Keratinocyte (primary cell): ENCODE measurements at regions not wholly inside any gene's neighbourhood (a gene's known extent, or its start where the extent isn't known, plus 50 kb on each side); places are given as distances from the start of the nearest gene placed in this dataset.

Source experiments
- DNase-seq: peaks from one replicate; pipeline ENCODE4 v3.0.0-alpha.2; 2011; ENCODE audit warnings: low read depth, missing footprints, low spot score
- FAIRE-seq: peaks from 2 replicates; lab custom pipeline; 2011; peaks lifted over from hg19 to GRCh38; lab: Jason Lieb, UNC
- H2AFZ ChIP-seq: 2 replicates; pipeline ENCODE4 v1.6.0; 2012; ENCODE audit warnings: low read length, control low read depth, inconsistent platforms; ENCODE audit not compliant: control insufficient read depth
- H3K27ac ChIP-seq: 2 replicates; pipeline ENCODE4 v1.5.1; 2011; ENCODE audit warnings: low read length; ENCODE audit not compliant: control insufficient read depth, insufficient read depth
- H3K27me3 ChIP-seq: 3 replicates; pipeline ENCODE4 v1.6.0; 2011; ENCODE audit warnings: low read length; ENCODE audit not compliant: control insufficient read depth, insufficient read depth; ENCODE audit errors: extremely low read depth
- H3K36me3 ChIP-seq, 2 experiments: 2 replicates in 1 of 2; 3 replicates in 1 of 2; pipeline ENCODE4 v1.5.1; 2011; ENCODE audit warnings: low read length in 2 of 2, mild to moderate bottlenecking in 1 of 2; ENCODE audit not compliant: control insufficient read depth in 2 of 2, insufficient read depth in 2 of 2; ENCODE audit errors: extremely low read depth in 1 of 2
- H3K4me1 ChIP-seq: 3 replicates; pipeline ENCODE4 v1.5.1; 2011; ENCODE audit warnings: low read length; ENCODE audit not compliant: control insufficient read depth, insufficient read depth; ENCODE audit errors: extremely low read depth
- H3K4me2 ChIP-seq: 3 replicates; pipeline ENCODE4 v1.6.0; 2011; ENCODE audit warnings: low read depth, low read length; ENCODE audit not compliant: control insufficient read depth, insufficient read depth; ENCODE audit errors: extremely low read depth
- H3K4me3 ChIP-seq, 3 experiments: fragments of 200-600 bp in 1 of 3; sonication (generic) in 1 of 3; 2 replicates in 2 of 3; 3 replicates in 1 of 3; pipeline ENCODE4 v1.5.1; 2011 to 2016; ENCODE audit warnings: low read length in 3 of 3, mild to moderate bottlenecking in 3 of 3, control low read depth in 2 of 3, inconsistent platforms in 1 of 3, low read depth in 1 of 3, mixed read lengths in 1 of 3, mixed run types in 1 of 3, moderate library complexity in 1 of 3; ENCODE audit not compliant: control insufficient read depth in 2 of 3, insufficient read depth in 2 of 3; ENCODE audit errors: extremely low read depth in 1 of 3
- H3K79me2 ChIP-seq: 2 replicates; pipeline ENCODE4 v1.6.0; 2012; ENCODE audit warnings: low read length; ENCODE audit not compliant: control insufficient read depth, insufficient read depth
- H3K9ac ChIP-seq: 3 replicates; pipeline ENCODE4 v1.6.0; 2011; ENCODE audit warnings: low read length; ENCODE audit not compliant: control insufficient read depth, insufficient read depth; ENCODE audit errors: extremely low read depth
- H3K9me1 ChIP-seq: 3 replicates; pipeline ENCODE4 v1.6.0; 2011; ENCODE audit warnings: low read length; ENCODE audit not compliant: control insufficient read depth, insufficient read depth; ENCODE audit errors: extremely low read depth
- H3K9me3 ChIP-seq: 2 replicates; pipeline ENCODE4 v1.5.1; 2012; ENCODE audit warnings: low read depth, low read length; ENCODE audit not compliant: control insufficient read depth
- H4K20me1 ChIP-seq: 3 replicates; pipeline ENCODE4 v1.6.0; 2011; ENCODE audit warnings: low read length; ENCODE audit not compliant: control insufficient read depth, insufficient read depth; ENCODE audit errors: extremely low read depth
- EZH2 ChIP-seq: IDR thresholded peaks from one replicate; pipeline ENCODE4 v1.6.1; 2012; ENCODE audit warnings: inconsistent platforms, mild to moderate bottlenecking, low read length, moderate library complexity
- dilution Hi-C: fragments of 300-500 bp; cut with MboI; formaldehyde crosslinking; loops from one replicate; pipeline ENCODE4 v1.7.0; 2020; ENCODE audit warnings: low sequenced_read_pairs; ENCODE audit not compliant: extremely low pct_ligation_motif_present
- TF ChIP-seq, protein P1 (sequence below), 3 experiments: IDR thresholded peaks in 1 of 3; conservative IDR thresholded peaks in 1 of 3; optimal IDR thresholded peaks in 1 of 3; 2 replicates in 2 of 3; 3 replicates in 1 of 3; pipeline versions ENCODE3 to v1.5.1; 2011; ENCODE audit warnings: low read length in 3 of 3, mild to moderate bottlenecking in 3 of 3, moderate library complexity in 2 of 3, control low read depth in 1 of 3, inconsistent platforms in 1 of 3; ENCODE audit not compliant: insufficient read depth in 2 of 3; ENCODE audit errors: extremely low read depth in 1 of 3

GRCh38 chr13:108082481-108082880, 132.9 kb downstream of the LIG4 start:
- TF ChIP-seq, protein P1, sequence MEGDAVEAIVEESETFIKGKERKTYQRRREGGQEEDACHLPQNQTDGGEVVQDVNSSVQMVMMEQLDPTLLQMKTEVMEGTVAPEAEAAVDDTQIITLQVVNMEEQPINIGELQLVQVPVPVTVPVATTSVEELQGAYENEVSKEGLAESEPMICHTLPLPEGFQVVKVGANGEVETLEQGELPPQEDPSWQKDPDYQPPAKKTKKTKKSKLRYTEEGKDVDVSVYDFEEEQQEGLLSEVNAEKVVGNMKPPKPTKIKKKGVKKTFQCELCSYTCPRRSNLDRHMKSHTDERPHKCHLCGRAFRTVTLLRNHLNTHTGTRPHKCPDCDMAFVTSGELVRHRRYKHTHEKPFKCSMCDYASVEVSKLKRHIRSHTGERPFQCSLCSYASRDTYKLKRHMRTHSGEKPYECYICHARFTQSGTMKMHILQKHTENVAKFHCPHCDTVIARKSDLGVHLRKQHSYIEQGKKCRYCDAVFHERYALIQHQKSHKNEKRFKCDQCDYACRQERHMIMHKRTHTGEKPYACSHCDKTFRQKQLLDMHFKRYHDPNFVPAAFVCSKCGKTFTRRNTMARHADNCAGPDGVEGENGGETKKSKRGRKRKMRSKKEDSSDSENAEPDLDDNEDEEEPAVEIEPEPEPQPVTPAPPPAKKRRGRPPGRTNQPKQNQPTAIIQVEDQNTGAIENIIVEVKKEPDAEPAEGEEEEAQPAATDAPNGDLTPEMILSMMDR (optimal IDR thresholded peaks at IDR 0.05 in 1 of 3, IDR thresholded peaks at IDR 0.05 in 1 of 3, conservative IDR thresholded peaks at IDR 0.05 in 1 of 3; ENCODE audit: extremely low read depth in 1 of 3, insufficient read depth in 2 of 3, low read length in 3 of 3), result no peak
- TF ChIP-seq EZH2, result no peak

DNA sequence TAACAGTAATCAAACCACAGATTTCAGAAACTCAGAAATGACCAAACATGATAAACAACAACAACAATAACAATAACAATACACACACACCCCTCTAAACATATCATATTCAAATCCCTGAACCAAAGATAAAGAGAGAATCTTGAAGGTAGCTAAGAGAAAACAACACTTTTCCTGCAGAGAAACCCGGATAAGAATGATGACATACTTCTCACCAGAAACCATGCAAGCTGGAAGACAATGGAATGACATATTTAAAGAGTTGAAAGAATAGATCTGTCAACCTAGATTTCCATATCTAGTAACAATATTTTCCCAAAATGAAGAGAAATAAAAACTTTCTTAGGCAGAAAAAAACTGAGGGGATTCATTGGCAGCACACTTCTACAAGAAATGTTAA, 138.1 kb downstream of the LIG4 start:
- no peak for DNase-seq
- Histone ChIP-seq H3K36me3 (no peaks in the 10 kb centered on the region), H4K20me1 (no peaks in the 10 kb centered on the region), H3K4me3 (no peak overlapping the region), H3K27me3 (no peaks in the 10 kb centered on the region), H3K27ac (no peak overlapping the region), H3K79me2 (no peaks in the 10 kb centered on the region), H2AFZ (no peak overlapping the region), H3K4me2 (no peak overlapping the region), H3K9me3 (no peaks in the 10 kb centered on the region), H3K9me1 (no peaks in the 10 kb centered on the region), H3K4me1 (no peaks in the 10 kb centered on the region), H3K9ac (no peak overlapping the region)
- TF ChIP-seq, protein P1 (optimal IDR thresholded peaks at IDR 0.05 in 1 of 3, IDR thresholded peaks at IDR 0.05 in 1 of 3, conservative IDR thresholded peaks at IDR 0.05 in 1 of 3; ENCODE audit: extremely low read depth in 1 of 3, insufficient read depth in 2 of 3, low read length in 3 of 3), result no peak
- no peak for TF ChIP-seq EZH2
- dilution Hi-C loops, result no loop called here
- FAIRE-seq, result no peak

More at GRCh38 chr13:108082481-108082880, 132.9 kb downstream of the LIG4 start:
- H3K9ac ChIP-seq, result no peak overlapping the region
- H3K27me3 ChIP-seq, result no peaks in the 10 kb centered on the region
- H3K27ac ChIP-seq, result no peak overlapping the region
- H3K36me3 ChIP-seq, result no peaks in the 10 kb centered on the region
- no peaks in the 10 kb centered on the region for H4K20me1 ChIP-seq
- no peaks in the 10 kb centered on the region for H3K9me1 ChIP-seq
- H3K79me2 ChIP-seq, result no peaks in the 10 kb centered on the region
- dilution Hi-C loops, result no loop called here
- no peak for FAIRE-seq
- no peak overlapping the region for H2AFZ ChIP-seq
- no peak for DNase-seq
- no peak overlapping the region for H3K4me3 ChIP-seq
- no peak overlapping the region for H3K4me2 ChIP-seq
- no peaks in the 10 kb centered on the region for H3K4me1 ChIP-seq
- H3K9me3 ChIP-seq, result no peaks in the 10 kb centered on the region
